ENCODE measurements at regions not wholly inside any gene's neighbourhood (a gene's known extent, or its start where the extent isn't known, plus 50 kb on each side); places are given as distances from the start of the nearest gene placed in this dataset.

GRCh38 chr2:29974086-29974485, 52.7 kb upstream of the ALK start:
- Histone ChIP-seq H3K36me3 (ENCODE audit: insufficient read depth, low read length) (no peaks in the 10 kb centered on the region), H3K4me1 (ENCODE audit: control insufficient read depth, insufficient read depth, low read length, unreplicated experiment) (no peaks in the 10 kb centered on the region), H3K79me2 (ENCODE audit: control insufficient read depth, insufficient read depth, low read length, unreplicated experiment) (no peaks in the 10 kb centered on the region), H2AFZ (ENCODE audit: low read length, unreplicated experiment) (no peak overlapping the region), H3K27ac (ENCODE audit: low read depth, low read length) (no peak overlapping the region), H3K4me3 (ENCODE audit: low read depth, low read length) (no peak overlapping the region), H3K27me3 (ENCODE audit: insufficient read depth, low read length) (0 out of 2 replicates have a peak, but pooled peaks cover 5% of the 10 kb centered on the region)

DNA sequence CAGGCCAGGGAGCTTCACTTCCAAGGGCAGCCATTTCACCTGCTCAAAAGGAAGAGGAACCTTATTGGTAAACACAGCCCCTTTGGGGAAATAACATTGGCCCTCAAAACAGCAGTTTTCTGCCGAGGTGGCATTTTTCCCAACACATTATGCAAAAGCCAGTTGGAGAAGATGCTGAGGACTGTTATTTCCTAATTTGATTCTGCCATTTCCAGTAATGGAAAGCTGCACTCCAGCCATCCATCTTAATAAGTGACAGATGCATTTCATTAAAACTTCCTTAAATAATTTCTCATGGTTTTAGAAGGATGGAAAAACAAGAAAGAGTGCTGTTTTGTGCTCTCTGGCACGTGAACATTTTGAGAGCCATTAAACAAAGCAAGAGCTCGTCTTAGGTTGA, 55.9 kb upstream of the ALK start:
- no peaks in the 10 kb centered on the region for H3K4me1 ChIP-seq (ENCODE audit: control insufficient read depth, insufficient read depth, low read length, unreplicated experiment)
- H3K4me3 ChIP-seq (ENCODE audit: low read depth, low read length) = no peak overlapping the region
- peaks cover 4% of the 10 kb centered on the region; the same call in 1 of the 2 replicates for H3K27me3 ChIP-seq (ENCODE audit: insufficient read depth, low read length)
- H3K36me3 ChIP-seq (ENCODE audit: insufficient read depth, low read length) = no peaks in the 10 kb centered on the region
- H2AFZ ChIP-seq (ENCODE audit: low read length, unreplicated experiment) = no peak overlapping the region
- H3K79me2 ChIP-seq (ENCODE audit: control insufficient read depth, insufficient read depth, low read length, unreplicated experiment) = no peaks in the 10 kb centered on the region
- H3K27ac ChIP-seq (ENCODE audit: low read depth, low read length) = no peak overlapping the region

- Histone ChIP-seq H3K79me2 (ENCODE audit: control insufficient read depth, insufficient read depth, low read length, unreplicated experiment) (no peaks in the 10 kb centered on the region), H3K4me3 (ENCODE audit: low read depth, low read length) (no peak overlapping the region), H2AFZ (ENCODE audit: low read length, unreplicated experiment) (no peak overlapping the region)
These were observed 60.0 kb upstream of the ALK start for GRCh38 chr2:29981402-29981801.

DNA sequence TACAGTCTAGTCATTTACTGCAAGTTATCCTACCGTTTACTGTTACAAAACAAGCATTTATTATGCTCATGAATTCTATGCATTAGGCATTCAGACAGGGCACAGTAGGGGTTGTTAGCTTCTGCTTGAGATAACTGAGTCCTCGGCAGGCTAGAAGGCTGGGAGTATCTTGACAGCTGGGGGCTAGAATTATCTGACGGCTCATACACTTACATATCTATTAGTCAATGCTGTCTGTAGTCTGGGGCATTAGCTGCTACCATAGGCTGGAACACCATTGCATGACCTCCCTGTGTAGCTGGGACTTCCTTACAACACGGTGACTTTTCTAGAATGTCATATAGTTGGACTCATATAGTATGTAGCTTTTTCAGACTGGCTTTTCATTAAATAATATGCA, 61.9 kb upstream of the ALK start:
- H3K27me3 ChIP-seq (ENCODE audit: insufficient read depth, low read length) = peaks cover 8% of the 10 kb centered on the region; the same call in 1 of the 2 replicates
- H3K36me3 ChIP-seq (ENCODE audit: insufficient read depth, low read length) = no peaks in the 10 kb centered on the region
- no peak overlapping the region for H3K4me3 ChIP-seq (ENCODE audit: low read depth, low read length)
- no peak overlapping the region for H2AFZ ChIP-seq (ENCODE audit: low read length, unreplicated experiment)
- no peaks in the 10 kb centered on the region for H3K79me2 ChIP-seq (ENCODE audit: control insufficient read depth, insufficient read depth, low read length, unreplicated experiment)
- H3K27ac ChIP-seq (ENCODE audit: low read depth, low read length) = no peak overlapping the region
- H3K4me1 ChIP-seq (ENCODE audit: control insufficient read depth, insufficient read depth, low read length, unreplicated experiment) = no peaks in the 10 kb centered on the region

More at GRCh38 chr2:29981402-29981801, 60.0 kb upstream of the ALK start:
- H3K27me3 ChIP-seq (ENCODE audit: insufficient read depth, low read length) = peaks cover 8% of the 10 kb centered on the region; the same call in 1 of the 2 replicates
- H3K4me1 ChIP-seq (ENCODE audit: control insufficient read depth, insufficient read depth, low read length, unreplicated experiment) = no peaks in the 10 kb centered on the region
- no peaks in the 10 kb centered on the region for H3K36me3 ChIP-seq (ENCODE audit: insufficient read depth, low read length)
- H3K27ac ChIP-seq (ENCODE audit: low read depth, low read length) = no peak overlapping the region

GRCh38 chr2:29987146-29987545, 65.8 kb upstream of the ALK start:
- Histone ChIP-seq H2AFZ (ENCODE audit: low read length, unreplicated experiment) (no peak overlapping the region), H3K36me3 (ENCODE audit: insufficient read depth, low read length) (no peaks in the 10 kb centered on the region), H3K4me1 (ENCODE audit: control insufficient read depth, insufficient read depth, low read length, unreplicated experiment) (no peaks in the 10 kb centered on the region), H3K27me3 (ENCODE audit: insufficient read depth, low read length) (peaks cover 5% of the 10 kb centered on the region; the same call in 1 of the 2 replicates), H3K79me2 (ENCODE audit: control insufficient read depth, insufficient read depth, low read length, unreplicated experiment) (no peaks in the 10 kb centered on the region), H3K27ac (ENCODE audit: low read depth, low read length) (no peak overlapping the region), H3K4me3 (ENCODE audit: low read depth, low read length) (no peak overlapping the region)

DNA sequence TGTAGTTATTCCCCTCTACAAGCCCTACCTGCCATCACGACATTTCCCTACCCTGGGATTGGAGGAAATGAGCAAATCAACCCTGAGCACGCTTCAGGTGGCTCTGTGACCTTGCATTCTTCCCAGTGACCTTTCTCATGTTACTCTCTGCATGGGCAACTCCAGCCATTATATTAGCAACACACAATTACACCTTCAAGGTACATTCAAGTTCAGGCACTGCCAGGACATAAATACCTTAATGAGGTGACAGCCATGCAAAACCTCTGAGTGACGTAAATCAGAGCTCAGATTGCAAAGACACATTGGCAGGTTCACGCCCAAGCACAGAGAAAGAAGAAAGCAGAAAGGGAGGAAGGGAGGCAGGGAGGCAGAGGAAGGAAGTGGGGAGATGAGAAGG, 68.7 kb upstream of the ALK start:
- H3K79me2 ChIP-seq (ENCODE audit: control insufficient read depth, insufficient read depth, low read length, unreplicated experiment) = no peaks in the 10 kb centered on the region
- no peaks in the 10 kb centered on the region for H3K4me1 ChIP-seq (ENCODE audit: control insufficient read depth, insufficient read depth, low read length, unreplicated experiment)
- no peak overlapping the region for H3K4me3 ChIP-seq (ENCODE audit: low read depth, low read length)
- no peak overlapping the region for H2AFZ ChIP-seq (ENCODE audit: low read length, unreplicated experiment)
- H3K36me3 ChIP-seq (ENCODE audit: insufficient read depth, low read length) = no peaks in the 10 kb centered on the region
- no peak overlapping the region for H3K27ac ChIP-seq (ENCODE audit: low read depth, low read length)
- no peaks in the 10 kb centered on the region for H3K27me3 ChIP-seq (ENCODE audit: insufficient read depth, low read length)

GRCh38 chr2:29991086-29991485, 69.7 kb upstream of the ALK start:
- Histone ChIP-seq H3K27me3 (ENCODE audit: insufficient read depth, low read length) (no peaks in the 10 kb centered on the region), H3K36me3 (ENCODE audit: insufficient read depth, low read length) (no peaks in the 10 kb centered on the region), H3K4me1 (ENCODE audit: control insufficient read depth, insufficient read depth, low read length, unreplicated experiment) (no peaks in the 10 kb centered on the region)

GRCh38 chr2:29995241-29995640, 73.9 kb upstream of the ALK start:
- no peak overlapping the region for H2AFZ ChIP-seq (ENCODE audit: low read length, unreplicated experiment)
- H3K27ac ChIP-seq (ENCODE audit: low read depth, low read length) = no peak overlapping the region
- H3K36me3 ChIP-seq (ENCODE audit: insufficient read depth, low read length) = no peaks in the 10 kb centered on the region
- H3K4me1 ChIP-seq (ENCODE audit: control insufficient read depth, insufficient read depth, low read length, unreplicated experiment) = no peaks in the 10 kb centered on the region
- H3K27me3 ChIP-seq (ENCODE audit: insufficient read depth, low read length) = peaks cover 4% of the 10 kb centered on the region; the same call in 1 of the 2 replicates
- no peak overlapping the region for H3K4me3 ChIP-seq (ENCODE audit: low read depth, low read length)
- no peaks in the 10 kb centered on the region for H3K79me2 ChIP-seq (ENCODE audit: control insufficient read depth, insufficient read depth, low read length, unreplicated experiment)

More at GRCh38 chr2:29991086-29991485, 69.7 kb upstream of the ALK start:
- Histone ChIP-seq H3K27ac (ENCODE audit: low read depth, low read length) (no peak overlapping the region), H3K4me3 (ENCODE audit: low read depth, low read length) (no peak overlapping the region), H3K79me2 (ENCODE audit: control insufficient read depth, insufficient read depth, low read length, unreplicated experiment) (no peaks in the 10 kb centered on the region), H2AFZ (ENCODE audit: low read length, unreplicated experiment) (no peak overlapping the region)

DNA sequence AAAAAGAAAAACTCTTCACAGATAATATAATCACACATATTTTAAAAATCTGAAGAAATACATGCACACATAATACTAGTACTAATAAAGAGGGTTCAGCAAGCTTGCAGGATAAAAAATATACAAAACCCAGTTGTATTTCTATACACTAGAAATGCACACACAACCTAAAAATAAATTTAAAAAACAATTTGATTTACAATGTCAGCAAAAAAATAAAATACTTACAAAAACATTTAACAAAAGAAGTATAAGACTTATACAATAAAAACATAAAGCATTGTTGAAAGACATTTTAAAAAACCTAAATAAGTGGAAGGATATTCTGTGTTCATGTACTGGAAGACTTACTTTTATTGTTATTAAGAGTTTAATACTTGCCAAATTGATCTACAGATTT, 81.7 kb upstream of the ALK start:
- Histone ChIP-seq H3K27me3 (ENCODE audit: insufficient read depth, low read length) (no peaks in the 10 kb centered on the region), H3K36me3 (ENCODE audit: insufficient read depth, low read length) (no peaks in the 10 kb centered on the region), H3K27ac (ENCODE audit: low read depth, low read length) (no peak overlapping the region), H2AFZ (ENCODE audit: low read length, unreplicated experiment) (no peak overlapping the region), H3K4me3 (ENCODE audit: low read depth, low read length) (no peak overlapping the region), H3K79me2 (ENCODE audit: control insufficient read depth, insufficient read depth, low read length, unreplicated experiment) (no peaks in the 10 kb centered on the region), H3K4me1 (ENCODE audit: control insufficient read depth, insufficient read depth, low read length, unreplicated experiment) (no peaks in the 10 kb centered on the region)

- Histone ChIP-seq H3K4me3 (ENCODE audit: low read depth, low read length) (no peak overlapping the region), H2AFZ (ENCODE audit: low read length, unreplicated experiment) (no peak overlapping the region), H3K36me3 (ENCODE audit: insufficient read depth, low read length) (no peaks in the 10 kb centered on the region), H3K79me2 (ENCODE audit: control insufficient read depth, insufficient read depth, low read length, unreplicated experiment) (no peaks in the 10 kb centered on the region), H3K4me1 (ENCODE audit: control insufficient read depth, insufficient read depth, low read length, unreplicated experiment) (no peaks in the 10 kb centered on the region), H3K27ac (ENCODE audit: low read depth, low read length) (no peak overlapping the region), H3K27me3 (ENCODE audit: insufficient read depth, low read length) (peaks cover 38% of the 10 kb centered on the region)
These were observed 101.2 kb upstream of the ALK start for GRCh38 chr2:30022444-30023071.

DNA sequence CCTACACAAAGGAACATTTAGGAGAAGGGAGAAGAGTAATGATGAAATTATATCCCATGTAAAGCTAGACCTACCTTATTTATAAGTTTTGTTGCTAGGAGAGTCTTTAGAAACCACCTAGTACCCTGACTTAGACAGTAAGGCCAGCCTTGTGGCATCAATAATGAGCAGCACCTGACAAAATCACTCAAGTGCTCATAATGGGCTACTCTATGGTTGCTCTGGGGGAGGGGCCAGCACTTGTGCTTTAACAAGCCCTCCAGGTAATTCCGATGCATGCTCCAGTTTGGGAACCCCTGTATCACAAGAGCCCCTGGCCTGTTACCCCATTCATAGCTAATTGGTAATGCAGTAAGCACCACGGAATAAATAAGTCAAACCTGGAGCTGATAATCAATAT, 102.9 kb upstream of the ALK start:
- no peak overlapping the region for H3K27ac ChIP-seq (ENCODE audit: low read depth, low read length)
- no peaks in the 10 kb centered on the region for H3K36me3 ChIP-seq (ENCODE audit: insufficient read depth, low read length)
- no peaks in the 10 kb centered on the region for H3K4me1 ChIP-seq (ENCODE audit: control insufficient read depth, insufficient read depth, low read length, unreplicated experiment)
- H3K27me3 ChIP-seq (ENCODE audit: insufficient read depth, low read length) = peaks cover 45% of the 10 kb centered on the region
- no peaks in the 10 kb centered on the region for H3K79me2 ChIP-seq (ENCODE audit: control insufficient read depth, insufficient read depth, low read length, unreplicated experiment)
- no peak overlapping the region for H2AFZ ChIP-seq (ENCODE audit: low read length, unreplicated experiment)
- H3K4me3 ChIP-seq (ENCODE audit: low read depth, low read length) = no peak overlapping the region
